ENCODE measurements at regions not wholly inside any gene's neighbourhood (a gene's known extent, or its start where the extent isn't known, plus 50 kb on each side); places are given as distances from the start of the nearest gene placed in this dataset.

DNA sequence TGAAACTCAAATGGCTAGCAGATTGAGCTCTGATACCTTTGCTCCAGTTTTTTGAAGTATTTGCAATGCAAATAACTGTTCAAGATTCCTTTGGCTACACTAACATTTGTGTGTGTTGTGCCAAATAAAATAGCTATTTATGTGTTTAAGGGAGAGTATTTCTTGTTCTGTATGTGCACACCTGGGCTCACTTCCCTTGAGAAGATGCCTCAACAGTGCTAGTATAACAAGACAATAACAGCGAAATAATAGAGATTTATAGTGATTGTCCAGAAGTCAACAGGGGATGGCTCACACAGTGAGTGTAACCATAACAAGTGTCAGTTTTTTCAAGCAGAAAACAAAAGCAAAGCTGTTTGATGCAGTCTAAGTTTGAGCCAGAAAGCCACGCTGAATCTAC lies 460.5 kb downstream of the CENPC start:
- Histone ChIP-seq H3K79me2 (ENCODE audit: insufficient read depth, low read length) (no peaks in the 10 kb centered on the region), H3K9me2 (replicated peaks; ENCODE audit: low read depth, low read length) (no peaks in the 10 kb centered on the region), H3K9me3 (ENCODE audit: insufficient read depth, low read depth, low read length) (no peaks in the 10 kb centered on the region), H3K27me3 (ENCODE audit: insufficient read depth, low read length, poor library complexity, severe bottlenecking) (no peaks in the 10 kb centered on the region), H3K36me3 (ENCODE audit: insufficient read depth, low read length) (no peaks in the 10 kb centered on the region), H3F3A (ENCODE audit: low read depth) (no peaks in the 10 kb centered on the region), H3K4me2 (ENCODE audit: low read depth, low read length, poor library complexity, severe bottlenecking) (no peak overlapping the region), H4K20me1 (ENCODE audit: insufficient read depth, low read length, poor library complexity, severe bottlenecking) (no peaks in the 10 kb centered on the region), H2AFZ (ENCODE audit: low read length) (no peak overlapping the region), H3K4me3 (ENCODE audit: low read length, poor library complexity, severe bottlenecking) (no peak overlapping the region), H3K4me1 (ENCODE audit: insufficient read depth, low read length, poor library complexity, severe bottlenecking) (no peaks in the 10 kb centered on the region), H3K9ac (ENCODE audit: low read depth, low read length, poor library complexity, severe bottlenecking) (no peak overlapping the region)
- no peak for TF ChIP-seq EZH2phosphoT487 (IDR thresholded peaks at IDR 0.05; ENCODE audit: borderline replicate concordance)
- TF ChIP-seq, protein P1, sequence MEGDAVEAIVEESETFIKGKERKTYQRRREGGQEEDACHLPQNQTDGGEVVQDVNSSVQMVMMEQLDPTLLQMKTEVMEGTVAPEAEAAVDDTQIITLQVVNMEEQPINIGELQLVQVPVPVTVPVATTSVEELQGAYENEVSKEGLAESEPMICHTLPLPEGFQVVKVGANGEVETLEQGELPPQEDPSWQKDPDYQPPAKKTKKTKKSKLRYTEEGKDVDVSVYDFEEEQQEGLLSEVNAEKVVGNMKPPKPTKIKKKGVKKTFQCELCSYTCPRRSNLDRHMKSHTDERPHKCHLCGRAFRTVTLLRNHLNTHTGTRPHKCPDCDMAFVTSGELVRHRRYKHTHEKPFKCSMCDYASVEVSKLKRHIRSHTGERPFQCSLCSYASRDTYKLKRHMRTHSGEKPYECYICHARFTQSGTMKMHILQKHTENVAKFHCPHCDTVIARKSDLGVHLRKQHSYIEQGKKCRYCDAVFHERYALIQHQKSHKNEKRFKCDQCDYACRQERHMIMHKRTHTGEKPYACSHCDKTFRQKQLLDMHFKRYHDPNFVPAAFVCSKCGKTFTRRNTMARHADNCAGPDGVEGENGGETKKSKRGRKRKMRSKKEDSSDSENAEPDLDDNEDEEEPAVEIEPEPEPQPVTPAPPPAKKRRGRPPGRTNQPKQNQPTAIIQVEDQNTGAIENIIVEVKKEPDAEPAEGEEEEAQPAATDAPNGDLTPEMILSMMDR (conservative IDR thresholded peaks at IDR 0.05; ENCODE audit: low read length) = no peak

DNA sequence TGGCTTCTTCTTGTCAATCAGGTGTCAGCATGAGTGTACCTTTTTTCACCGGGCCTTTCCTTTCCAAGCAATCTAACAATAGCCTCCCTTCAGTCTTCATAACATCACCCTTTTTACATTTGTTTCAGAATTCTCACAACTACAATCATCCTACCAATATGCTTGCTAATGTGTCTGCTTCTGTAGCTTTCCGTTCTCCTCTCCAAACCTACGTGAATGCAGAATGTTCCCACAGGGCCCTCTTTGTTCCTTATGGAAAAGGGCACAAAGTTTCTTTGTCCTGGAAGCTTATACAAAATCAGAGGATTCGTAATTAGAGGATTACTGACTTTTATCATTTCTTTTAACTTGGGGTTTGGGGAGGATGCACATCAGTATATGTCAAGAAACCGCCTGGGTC lies 461.8 kb downstream of the CENPC start:
- Histone ChIP-seq H3K79me2 (ENCODE audit: insufficient read depth, low read length) (no peaks in the 10 kb centered on the region), H3K9ac (ENCODE audit: low read depth, low read length, poor library complexity, severe bottlenecking) (no peak overlapping the region), H3K4me1 (ENCODE audit: insufficient read depth, low read length, poor library complexity, severe bottlenecking) (no peaks in the 10 kb centered on the region), H3K36me3 (ENCODE audit: insufficient read depth, low read length) (no peaks in the 10 kb centered on the region), H4K20me1 (ENCODE audit: insufficient read depth, low read length, poor library complexity, severe bottlenecking) (no peaks in the 10 kb centered on the region), H3K9me2 (replicated peaks; ENCODE audit: low read depth, low read length) (no peaks in the 10 kb centered on the region), H3F3A (ENCODE audit: low read depth) (no peaks in the 10 kb centered on the region), H2AFZ (ENCODE audit: low read length) (no peak overlapping the region), H3K27me3 (ENCODE audit: insufficient read depth, low read length, poor library complexity, severe bottlenecking) (no peaks in the 10 kb centered on the region), H3K4me2 (ENCODE audit: low read depth, low read length, poor library complexity, severe bottlenecking) (no peak overlapping the region), H3K4me3 (ENCODE audit: low read length, poor library complexity, severe bottlenecking) (no peak overlapping the region), H3K9me3 (ENCODE audit: insufficient read depth, low read depth, low read length) (no peaks in the 10 kb centered on the region)
- TF ChIP-seq EZH2phosphoT487 (IDR thresholded peaks at IDR 0.05; ENCODE audit: borderline replicate concordance) = no peak
- TF ChIP-seq, protein P1 (conservative IDR thresholded peaks at IDR 0.05; ENCODE audit: low read length) = no peak

DNA sequence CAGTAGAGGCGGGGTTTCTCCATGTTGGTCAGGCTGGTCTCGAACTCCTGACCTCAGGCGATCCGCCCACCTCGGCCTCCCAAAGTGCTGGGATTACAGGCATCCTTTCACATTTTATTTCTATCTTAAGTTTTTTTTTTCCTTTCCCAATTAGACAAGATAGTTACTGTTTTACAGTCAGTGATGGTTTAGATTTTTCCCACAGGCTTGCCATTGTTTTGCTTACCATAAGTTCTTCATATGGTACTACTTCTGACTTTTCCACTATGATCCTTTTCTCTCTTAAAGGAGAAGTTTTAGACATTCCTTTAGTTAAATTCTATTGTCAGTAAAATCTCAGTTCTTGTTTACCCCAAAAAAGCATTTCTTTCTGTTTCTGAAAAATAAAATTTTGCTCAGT lies 462.6 kb downstream of the CENPC start:
- Histone ChIP-seq H3K36me3 (ENCODE audit: insufficient read depth, low read length) (no peaks in the 10 kb centered on the region), H4K20me1 (ENCODE audit: insufficient read depth, low read length, poor library complexity, severe bottlenecking) (no peaks in the 10 kb centered on the region), H3K9me3 (ENCODE audit: insufficient read depth, low read depth, low read length) (no peaks in the 10 kb centered on the region), H3K79me2 (ENCODE audit: insufficient read depth, low read length) (no peaks in the 10 kb centered on the region), H3K9me2 (replicated peaks; ENCODE audit: low read depth, low read length) (no peaks in the 10 kb centered on the region), H3K4me3 (ENCODE audit: low read length, poor library complexity, severe bottlenecking) (no peak overlapping the region), H3K27me3 (ENCODE audit: insufficient read depth, low read length, poor library complexity, severe bottlenecking) (no peaks in the 10 kb centered on the region), H2AFZ (ENCODE audit: low read length) (no peak overlapping the region), H3K4me2 (ENCODE audit: low read depth, low read length, poor library complexity, severe bottlenecking) (no peak overlapping the region), H3F3A (ENCODE audit: low read depth) (no peaks in the 10 kb centered on the region), H3K9ac (ENCODE audit: low read depth, low read length, poor library complexity, severe bottlenecking) (no peak overlapping the region), H3K4me1 (ENCODE audit: insufficient read depth, low read length, poor library complexity, severe bottlenecking) (no peaks in the 10 kb centered on the region)
- no peak for TF ChIP-seq EZH2phosphoT487 (IDR thresholded peaks at IDR 0.05; ENCODE audit: borderline replicate concordance)
- TF ChIP-seq, protein P1 (conservative IDR thresholded peaks at IDR 0.05; ENCODE audit: low read length) = no peak
